ENCODE measurements at regions not wholly inside any gene's neighbourhood (a gene's known extent, or its start where the extent isn't known, plus 50 kb on each side); places are given as distances from the start of the nearest gene placed in this dataset.

GRCh38 chr2:71846669-71847291 is 300.9 kb downstream of the CYP26B1 start:
- TF ChIP-seq SMC3 (conservative IDR thresholded peaks at IDR 0.05; ENCODE audit: poor library complexity) (no peak), EP300 (conservative IDR thresholded peaks at IDR 0.05; ENCODE audit: poor library complexity, severe bottlenecking) (no peak), MXI1 (conservative IDR thresholded peaks at IDR 0.05; ENCODE audit: poor library complexity, severe bottlenecking) (no peak), TAF1 (IDR thresholded peaks at IDR 0.05; ENCODE audit: low read depth) (no peak), RAD21 (conservative IDR thresholded peaks at IDR 0.05) (no peak), POLR2AphosphoS5 (IDR thresholded peaks at IDR 0.05) (no peak), EZH2 (IDR thresholded peaks at IDR 0.05; ENCODE audit: borderline replicate concordance, insufficient read depth, low read length, poor library complexity, severe bottlenecking) (no peak)
- TF ChIP-seq, protein P1, sequence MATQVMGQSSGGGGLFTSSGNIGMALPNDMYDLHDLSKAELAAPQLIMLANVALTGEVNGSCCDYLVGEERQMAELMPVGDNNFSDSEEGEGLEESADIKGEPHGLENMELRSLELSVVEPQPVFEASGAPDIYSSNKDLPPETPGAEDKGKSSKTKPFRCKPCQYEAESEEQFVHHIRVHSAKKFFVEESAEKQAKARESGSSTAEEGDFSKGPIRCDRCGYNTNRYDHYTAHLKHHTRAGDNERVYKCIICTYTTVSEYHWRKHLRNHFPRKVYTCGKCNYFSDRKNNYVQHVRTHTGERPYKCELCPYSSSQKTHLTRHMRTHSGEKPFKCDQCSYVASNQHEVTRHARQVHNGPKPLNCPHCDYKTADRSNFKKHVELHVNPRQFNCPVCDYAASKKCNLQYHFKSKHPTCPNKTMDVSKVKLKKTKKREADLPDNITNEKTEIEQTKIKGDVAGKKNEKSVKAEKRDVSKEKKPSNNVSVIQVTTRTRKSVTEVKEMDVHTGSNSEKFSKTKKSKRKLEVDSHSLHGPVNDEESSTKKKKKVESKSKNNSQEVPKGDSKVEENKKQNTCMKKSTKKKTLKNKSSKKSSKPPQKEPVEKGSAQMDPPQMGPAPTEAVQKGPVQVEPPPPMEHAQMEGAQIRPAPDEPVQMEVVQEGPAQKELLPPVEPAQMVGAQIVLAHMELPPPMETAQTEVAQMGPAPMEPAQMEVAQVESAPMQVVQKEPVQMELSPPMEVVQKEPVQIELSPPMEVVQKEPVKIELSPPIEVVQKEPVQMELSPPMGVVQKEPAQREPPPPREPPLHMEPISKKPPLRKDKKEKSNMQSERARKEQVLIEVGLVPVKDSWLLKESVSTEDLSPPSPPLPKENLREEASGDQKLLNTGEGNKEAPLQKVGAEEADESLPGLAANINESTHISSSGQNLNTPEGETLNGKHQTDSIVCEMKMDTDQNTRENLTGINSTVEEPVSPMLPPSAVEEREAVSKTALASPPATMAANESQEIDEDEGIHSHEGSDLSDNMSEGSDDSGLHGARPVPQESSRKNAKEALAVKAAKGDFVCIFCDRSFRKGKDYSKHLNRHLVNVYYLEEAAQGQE (IDR thresholded peaks at IDR 0.05; ENCODE audit: borderline replicate concordance): no peak
- TF ChIP-seq, protein P2, sequence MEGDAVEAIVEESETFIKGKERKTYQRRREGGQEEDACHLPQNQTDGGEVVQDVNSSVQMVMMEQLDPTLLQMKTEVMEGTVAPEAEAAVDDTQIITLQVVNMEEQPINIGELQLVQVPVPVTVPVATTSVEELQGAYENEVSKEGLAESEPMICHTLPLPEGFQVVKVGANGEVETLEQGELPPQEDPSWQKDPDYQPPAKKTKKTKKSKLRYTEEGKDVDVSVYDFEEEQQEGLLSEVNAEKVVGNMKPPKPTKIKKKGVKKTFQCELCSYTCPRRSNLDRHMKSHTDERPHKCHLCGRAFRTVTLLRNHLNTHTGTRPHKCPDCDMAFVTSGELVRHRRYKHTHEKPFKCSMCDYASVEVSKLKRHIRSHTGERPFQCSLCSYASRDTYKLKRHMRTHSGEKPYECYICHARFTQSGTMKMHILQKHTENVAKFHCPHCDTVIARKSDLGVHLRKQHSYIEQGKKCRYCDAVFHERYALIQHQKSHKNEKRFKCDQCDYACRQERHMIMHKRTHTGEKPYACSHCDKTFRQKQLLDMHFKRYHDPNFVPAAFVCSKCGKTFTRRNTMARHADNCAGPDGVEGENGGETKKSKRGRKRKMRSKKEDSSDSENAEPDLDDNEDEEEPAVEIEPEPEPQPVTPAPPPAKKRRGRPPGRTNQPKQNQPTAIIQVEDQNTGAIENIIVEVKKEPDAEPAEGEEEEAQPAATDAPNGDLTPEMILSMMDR (IDR thresholded peaks at IDR 0.05; ENCODE audit: poor library complexity, severe bottlenecking): no peak
- Histone ChIP-seq H3K9me2 (ENCODE audit: insufficient read depth, low read length) (no peaks in the 10 kb centered on the region), H4K20me1 (ENCODE audit: insufficient read depth) (no peaks in the 10 kb centered on the region), H3K27ac (ENCODE audit: low read length) (no peak overlapping the region), H3K4me3 (ENCODE audit: low read length) (no peak overlapping the region), H3K9ac (ENCODE audit: low read length) (no peak overlapping the region), H3F3A (ENCODE audit: insufficient read depth, low read length, poor library complexity, severe bottlenecking) (no peaks in the 10 kb centered on the region), H2AFZ (ENCODE audit: low read depth, low read length) (no peak overlapping the region), H3K4me2 (ENCODE audit: low read length) (no peak overlapping the region), H3K9me3 (ENCODE audit: low read length) (no peaks in the 10 kb centered on the region), H3K79me2 (replicated peaks; ENCODE audit: insufficient read depth, low read length) (no peaks in the 10 kb centered on the region), H3K36me3 (ENCODE audit: insufficient read depth, low read length) (no peaks in the 10 kb centered on the region), H3K27me3 (ENCODE audit: insufficient read depth, low read depth, low read length) (no peaks in the 10 kb centered on the region)

- Histone ChIP-seq H3K9ac (ENCODE audit: low read length) (no peak overlapping the region), H3K9me3 (ENCODE audit: low read length) (no peaks in the 10 kb centered on the region), H3F3A (ENCODE audit: insufficient read depth, low read length, poor library complexity, severe bottlenecking) (no peaks in the 10 kb centered on the region), H3K4me2 (ENCODE audit: low read length) (no peak overlapping the region), H3K79me2 (replicated peaks; ENCODE audit: insufficient read depth, low read length) (no peaks in the 10 kb centered on the region), H3K27me3 (ENCODE audit: insufficient read depth, low read depth, low read length) (no peaks in the 10 kb centered on the region), H3K27ac (ENCODE audit: low read length) (no peak overlapping the region), H3K36me3 (ENCODE audit: insufficient read depth, low read length) (no peaks in the 10 kb centered on the region), H3K9me2 (ENCODE audit: insufficient read depth, low read length) (no peaks in the 10 kb centered on the region), H4K20me1 (ENCODE audit: insufficient read depth) (no peaks in the 10 kb centered on the region), H2AFZ (ENCODE audit: low read depth, low read length) (no peak overlapping the region), H3K4me3 (ENCODE audit: low read length) (no peak overlapping the region)
- TF ChIP-seq POLR2AphosphoS5 (IDR thresholded peaks at IDR 0.05) (no peak), RAD21 (conservative IDR thresholded peaks at IDR 0.05) (no peak), EP300 (conservative IDR thresholded peaks at IDR 0.05; ENCODE audit: poor library complexity, severe bottlenecking) (no peak)
- TF ChIP-seq, protein P1 (IDR thresholded peaks at IDR 0.05; ENCODE audit: borderline replicate concordance): no peak
Observed at GRCh38 chr2:71846072-71846471, 301.6 kb downstream of the CYP26B1 start.

Measured in neural cell (in vitro differentiated cells).